ENCODE measurements at regions not wholly inside any gene's neighbourhood (a gene's known extent, or its start where the extent isn't known, plus 50 kb on each side); places are given as distances from the start of the nearest gene placed in this dataset.

DNA sequence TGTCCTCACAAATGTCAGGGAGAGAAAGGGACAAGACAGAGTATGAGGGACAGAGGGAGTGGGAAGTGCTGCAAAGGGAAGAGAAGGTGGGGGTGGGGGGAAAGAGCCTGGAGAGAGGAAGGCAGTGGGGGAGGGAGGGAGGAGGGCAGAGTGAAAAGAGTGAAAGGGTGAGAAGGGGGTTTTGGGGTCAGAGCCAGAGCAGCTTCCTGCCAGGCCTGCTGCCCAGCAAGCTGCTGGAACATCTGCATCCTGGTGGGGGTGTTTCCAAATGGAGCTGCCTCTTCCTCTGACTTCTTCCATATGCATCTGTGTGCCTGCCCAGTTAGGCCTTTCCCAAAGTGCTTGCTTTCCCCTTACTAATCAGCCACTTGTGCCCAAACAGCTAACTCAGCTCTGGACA is 94.3 kb upstream of the CELF4 start:
- no peak for DNase-seq

DNA sequence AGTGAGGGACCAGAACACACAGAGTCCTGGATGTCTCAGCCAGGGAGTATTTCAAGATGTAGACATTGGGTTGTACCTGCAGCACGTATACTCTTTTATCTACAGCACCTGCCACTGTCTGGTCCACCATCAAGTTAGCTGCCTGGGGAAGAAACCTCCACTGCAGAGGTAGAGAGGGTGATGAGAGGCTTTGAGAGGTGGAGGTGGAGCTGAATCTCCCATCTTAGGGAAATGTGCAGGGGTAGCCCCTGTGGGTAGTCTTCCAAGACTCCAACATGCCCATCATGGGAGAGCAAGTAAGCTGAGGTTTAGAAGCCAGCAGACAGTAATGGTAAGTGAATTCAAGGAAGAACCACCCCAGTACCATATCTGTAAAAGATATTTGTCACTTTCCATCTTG is 93.3 kb upstream of the CELF4 start:
- no peak for DNase-seq

DNA sequence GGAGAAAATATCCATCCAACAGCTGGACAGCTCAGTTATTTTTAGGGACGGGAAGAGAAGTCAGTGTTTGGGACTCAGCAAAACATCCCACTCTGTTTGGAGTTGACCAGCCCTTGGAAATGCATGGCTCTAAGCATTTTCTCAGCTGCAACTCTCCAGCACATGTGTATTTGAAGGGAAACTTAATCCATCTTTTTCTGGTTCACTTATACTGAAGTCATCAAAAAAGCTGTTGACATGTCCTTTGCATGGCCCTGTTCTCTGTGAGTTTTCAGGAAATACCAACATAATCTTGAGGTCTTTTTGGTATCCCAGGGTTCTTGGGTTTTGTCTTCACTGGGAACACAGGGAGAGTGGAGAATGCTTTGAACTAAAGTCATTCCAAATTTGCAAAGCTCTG is 91.9 kb upstream of the CELF4 start:
- no peak for DNase-seq

DNA sequence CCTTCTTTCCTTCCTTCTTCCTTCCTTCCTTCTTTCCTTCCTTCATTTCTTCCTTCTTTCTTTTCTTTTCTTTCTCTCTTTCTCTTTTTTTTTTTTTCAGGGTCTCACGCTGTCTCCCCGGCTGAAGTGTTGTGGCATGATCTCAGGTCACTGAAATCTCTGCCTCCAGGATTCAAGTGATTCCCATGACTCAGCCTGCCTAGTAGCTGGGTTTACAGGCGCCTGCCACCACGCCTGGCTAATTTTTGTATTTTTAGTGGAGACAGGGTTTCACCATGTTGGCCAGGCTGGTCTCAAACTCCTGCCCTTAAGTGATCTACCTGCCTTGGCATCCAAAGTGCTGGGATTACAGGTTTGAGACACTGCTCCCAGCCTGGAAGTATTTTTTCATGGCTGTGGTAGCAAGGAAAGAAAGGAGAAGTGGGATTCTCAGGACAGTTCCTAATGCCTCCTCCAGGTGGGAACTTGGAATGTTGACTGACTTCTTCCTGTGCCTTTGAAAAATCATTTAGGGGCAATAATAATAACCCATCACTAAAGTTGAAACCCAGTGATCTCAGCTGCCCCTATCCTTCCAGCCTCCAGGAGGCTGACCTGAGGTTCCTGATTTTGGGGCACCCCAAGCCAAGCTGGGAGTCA is 89.3 kb upstream of the CELF4 start:
- no peak for DNase-seq

GRCh38 chr18:37654034-37654433 is 88.4 kb upstream of the CELF4 start:
- DNase-seq = no peak

- no peak for DNase-seq
These were observed 88.0 kb upstream of the CELF4 start for GRCh38 chr18:37653618-37654017.

DNA sequence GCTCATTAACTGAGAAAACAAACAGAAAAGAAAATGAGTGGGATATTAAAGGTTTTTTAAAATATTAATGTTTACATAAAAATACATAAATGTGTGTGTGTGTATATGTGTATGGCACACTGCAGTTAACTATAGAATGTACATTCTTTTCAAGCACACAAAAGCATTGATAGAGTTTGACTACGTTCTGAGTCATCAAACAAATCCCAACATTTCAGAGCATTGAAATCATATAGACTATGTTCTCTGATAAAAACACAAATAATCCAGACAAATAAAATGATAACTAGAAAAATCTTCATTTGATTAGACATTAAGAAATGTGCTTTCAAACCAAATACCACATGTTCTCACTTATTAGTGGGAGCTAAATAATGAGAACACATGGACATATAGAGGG is 84.3 kb upstream of the CELF4 start:
- DNase-seq = no peak

DNA sequence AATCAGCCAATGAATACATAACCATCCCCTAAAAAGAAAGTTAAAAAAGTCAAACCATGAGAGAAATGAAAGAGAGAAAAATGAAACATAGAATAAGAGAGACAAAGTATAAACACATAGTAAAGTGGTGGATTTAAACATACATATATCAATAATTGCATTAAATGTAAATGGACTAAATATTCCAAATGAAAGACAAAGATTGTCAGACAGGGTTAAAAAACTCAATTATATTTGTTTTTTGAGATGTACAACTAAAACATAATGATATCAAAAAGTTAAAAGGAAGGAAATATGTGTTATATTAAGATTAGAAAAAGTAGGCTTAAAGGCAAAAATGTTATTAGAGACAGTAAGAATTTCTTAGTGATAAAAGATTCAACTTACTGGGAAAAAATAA is 83.8 kb upstream of the CELF4 start:
- no peak for DNase-seq

DNA sequence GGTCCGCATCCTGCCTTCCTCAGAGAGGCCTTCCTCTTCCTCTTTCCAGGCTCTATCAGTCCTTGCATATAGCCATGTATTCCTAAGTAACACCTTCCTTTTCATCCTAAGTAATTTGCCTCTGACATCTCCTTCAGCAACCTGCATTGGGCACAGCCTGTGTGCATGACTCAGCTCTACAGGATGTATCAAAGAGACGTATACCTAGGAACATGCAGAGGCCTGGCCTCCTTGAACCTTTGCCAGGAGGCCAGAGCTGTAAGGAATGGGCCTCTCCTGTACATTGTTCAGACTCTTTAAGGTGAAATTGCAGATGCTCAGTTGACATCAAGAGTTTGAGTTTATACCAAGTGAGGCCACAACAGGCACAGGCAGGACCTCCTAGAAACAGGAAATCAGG is 76.0 kb upstream of the CELF4 start:
- no peak for DNase-seq

GRCh38 chr18:37640504-37640903 is 74.9 kb upstream of the CELF4 start:
- no peak for DNase-seq

- DNase-seq = no peak
These were observed 74.2 kb upstream of the CELF4 start for GRCh38 chr18:37639846-37640245.

- DNase-seq = no peak
These were observed 71.9 kb upstream of the CELF4 start for GRCh38 chr18:37637478-37637850.

GRCh38 chr18:37636831-37637477 is 71.4 kb upstream of the CELF4 start:
- DNase-seq = no peak

DNA sequence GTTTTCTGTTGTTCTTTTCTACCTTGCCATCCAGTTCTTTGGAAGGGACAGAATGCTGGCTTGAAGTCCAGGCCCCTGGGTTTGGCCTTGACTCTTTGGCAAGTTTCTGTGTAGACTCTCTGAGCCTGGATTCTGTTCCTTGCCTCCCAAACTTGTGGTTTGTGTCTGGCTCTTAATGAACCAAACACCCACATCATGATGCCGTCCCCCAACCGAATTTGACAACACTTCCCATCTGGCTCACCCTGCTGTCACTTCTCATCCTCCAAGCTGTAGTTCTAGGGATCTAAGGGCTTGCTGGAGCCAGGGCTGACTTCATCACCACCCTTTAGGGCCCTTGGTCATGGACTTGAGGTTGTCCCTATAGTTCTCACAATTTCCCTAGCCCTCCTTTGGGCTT is 68.9 kb upstream of the CELF4 start:
- DNase-seq = no peak

DNA sequence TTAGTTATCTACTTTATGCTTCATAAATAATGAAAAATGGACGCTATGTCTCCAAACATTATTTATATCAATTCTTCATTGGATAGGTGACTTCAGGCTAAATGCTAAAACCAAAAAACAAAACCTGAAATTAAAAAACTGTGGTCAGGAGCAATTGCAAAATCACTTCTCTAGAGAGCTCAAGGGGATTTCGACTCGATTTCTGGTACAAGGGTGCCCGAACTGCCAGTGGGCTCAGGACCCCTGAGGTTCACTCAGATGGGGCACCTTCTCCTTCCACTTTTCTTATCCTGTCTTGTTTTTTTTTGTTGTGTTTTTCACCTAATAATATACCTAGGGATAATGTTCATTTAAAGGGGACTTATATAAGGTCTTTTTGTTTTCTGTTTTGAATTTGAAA is 65.8 kb upstream of the CELF4 start:
- no peak for DNase-seq

- no peak for DNase-seq
These were observed 64.7 kb upstream of the CELF4 start for GRCh38 chr18:37630334-37630733.

GRCh38 chr18:37628470-37629220 is 63.0 kb upstream of the CELF4 start:
- DNase-seq = no peak

DNA sequence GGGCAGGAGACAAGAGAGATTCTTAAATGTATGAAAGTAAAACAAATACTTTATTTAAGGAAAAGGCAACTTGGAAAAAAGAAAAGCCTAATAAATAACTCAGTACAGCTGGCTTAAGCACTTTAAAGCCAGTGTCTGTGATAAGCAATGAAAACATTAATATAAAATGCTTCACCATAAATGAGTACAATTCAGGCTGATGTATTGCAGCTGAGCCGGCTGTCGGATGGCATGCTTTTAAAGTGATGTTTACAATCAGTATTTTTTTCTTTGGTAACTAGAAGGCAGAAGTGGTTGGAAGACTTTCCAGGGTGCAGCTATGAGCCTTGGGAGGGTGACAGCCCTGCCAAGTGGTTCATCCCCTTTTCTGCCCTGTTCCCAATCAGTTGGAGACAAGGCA is 58.7 kb upstream of the CELF4 start:
- no peak for DNase-seq

GRCh38 chr18:37619964-37620363 is 54.4 kb upstream of the CELF4 start:
- no peak for DNase-seq

- DNase-seq = no peak
These were observed 52.0 kb upstream of the CELF4 start for GRCh38 chr18:37617623-37618022.

All from CD4-positive, alpha-beta T cell treated with Interleukin-17A for 1 hour (primary cell).